HG02763 (cell line): ENCODE measurements at regions not wholly inside any gene's neighbourhood (a gene's known extent, or its start where the extent isn't known, plus 50 kb on each side); places are given as distances from the start of the nearest gene placed in this dataset.

Source experiments
- ATAC-seq: cut with Tn5 transposase; IDR thresholded peaks from one replicate; pipeline ENCODE4 v1.9.1; 2021; ENCODE audit warnings: mild to moderate bottlenecking, moderate library complexity; ENCODE audit not compliant: unreplicated experiment

DNA sequence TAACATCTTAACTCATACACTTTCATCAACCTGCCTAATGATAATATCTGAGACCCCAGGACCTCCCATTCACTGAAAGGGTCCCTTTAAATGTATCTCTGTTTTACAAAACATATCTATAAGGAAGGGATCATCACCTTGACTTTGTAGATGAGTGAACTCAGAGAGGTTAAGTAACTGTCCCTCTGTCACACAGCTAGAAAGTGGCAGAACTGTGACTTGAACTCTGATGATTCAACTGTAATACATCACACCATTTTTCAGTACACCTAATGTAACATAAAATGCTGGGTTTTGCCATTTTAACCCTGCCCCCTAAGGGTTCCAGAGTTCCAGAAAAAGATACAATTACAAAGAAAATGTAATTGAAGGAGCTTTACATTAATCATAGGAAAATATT, 234.6 kb downstream of the ZEB2 start:
- ATAC-seq: no peak

DNA sequence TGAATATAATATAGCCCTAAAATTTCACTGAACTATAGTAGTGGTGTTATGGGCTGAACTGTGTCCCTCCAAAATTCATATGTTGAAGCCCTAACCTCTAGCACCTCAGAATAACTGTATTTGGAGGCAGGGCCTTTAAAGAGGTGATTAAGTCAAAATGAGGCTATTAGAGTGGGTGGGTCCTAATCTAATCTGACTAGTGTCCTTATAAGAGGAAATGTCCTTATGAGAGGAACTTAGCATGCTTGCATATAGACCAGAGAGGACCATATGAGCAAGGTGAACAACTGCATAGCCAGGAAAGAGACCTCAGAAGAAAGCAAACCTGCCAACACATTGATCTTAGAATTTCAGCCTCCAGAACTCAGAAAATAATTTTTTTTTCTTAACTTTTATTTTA, 238.4 kb downstream of the ZEB2 start:
- no peak for ATAC-seq

DNA sequence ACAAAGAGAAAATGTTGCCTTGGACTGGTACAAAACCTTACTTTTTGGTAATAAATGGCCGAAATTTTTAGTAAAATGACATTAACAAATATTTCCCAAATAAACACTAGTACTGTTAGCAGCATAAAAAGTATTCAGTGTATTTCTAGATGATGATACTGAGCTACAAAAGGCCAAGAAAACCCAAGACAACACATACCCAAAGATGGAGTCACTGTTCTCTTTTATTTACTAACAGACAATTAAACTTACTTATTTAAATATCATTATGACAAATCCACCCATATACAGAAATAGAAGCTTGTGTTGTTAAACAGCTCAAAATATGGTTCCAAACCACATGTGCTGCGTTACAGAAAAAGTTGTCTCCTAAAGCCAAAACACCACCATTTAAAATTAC, 239.9 kb downstream of the ZEB2 start:
- ATAC-seq: no peak

GRCh38 chr2:144279165-144279564, 240.8 kb downstream of the ZEB2 start:
- no peak for ATAC-seq

GRCh38 chr2:144277622-144278354, 242.1 kb downstream of the ZEB2 start:
- ATAC-seq: no peak

DNA sequence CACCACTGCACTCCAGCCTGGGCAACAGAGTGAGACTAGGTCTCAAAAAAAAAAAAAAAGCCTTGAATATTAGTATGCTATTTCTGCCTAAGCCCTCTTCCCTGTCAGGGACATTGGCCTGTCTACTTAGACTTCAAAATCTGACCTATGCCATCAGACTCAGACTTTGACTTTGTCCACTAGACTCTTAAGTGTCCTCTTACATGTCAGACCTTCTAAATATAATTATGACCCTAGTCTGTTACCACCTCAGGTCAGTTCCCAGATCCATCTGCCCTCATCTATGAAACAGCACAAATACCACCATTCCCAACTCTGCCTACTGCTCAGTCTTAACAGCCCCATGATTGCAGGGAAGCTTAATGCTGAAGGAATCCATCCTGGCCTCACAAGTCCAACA, 244.6 kb downstream of the ZEB2 start:
- no peak for ATAC-seq

DNA sequence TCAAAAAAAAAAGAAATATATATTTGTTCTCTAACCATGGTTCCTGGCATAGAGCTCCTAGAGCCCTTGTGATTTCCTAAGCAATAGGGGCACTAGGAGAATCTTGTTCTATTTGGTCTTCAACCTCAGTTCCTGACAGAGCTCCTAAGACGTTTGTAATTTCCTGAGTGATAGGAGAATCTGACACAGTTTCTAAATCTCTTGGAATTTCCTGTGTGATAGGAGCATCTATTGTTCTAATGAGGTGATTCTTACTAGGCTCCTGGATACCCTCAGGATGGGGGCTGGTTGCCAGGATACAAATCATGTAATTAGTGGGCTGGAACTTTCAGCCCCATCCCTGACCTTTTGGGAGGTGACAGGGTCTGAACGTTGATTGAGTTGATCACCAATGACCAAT, 245.8 kb downstream of the ZEB2 start:
- no peak for ATAC-seq

DNA sequence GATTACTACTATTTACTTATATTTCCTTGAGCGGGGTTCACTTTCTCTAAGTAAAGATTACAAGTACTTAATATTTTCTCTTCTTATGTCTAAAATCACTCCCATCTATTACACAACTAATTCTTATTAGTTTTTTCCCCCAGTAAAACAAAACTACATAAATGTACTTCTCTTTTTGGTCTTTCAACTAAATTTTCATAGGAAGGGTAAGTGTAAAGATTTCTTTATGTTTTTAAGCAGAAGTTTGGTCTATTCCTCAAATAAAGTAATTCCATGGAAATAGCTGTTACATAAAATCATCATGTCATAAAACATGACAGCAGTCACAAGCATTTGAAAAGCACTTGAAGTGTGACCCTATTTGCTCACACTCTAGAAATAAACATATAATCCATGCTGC, 249.0 kb downstream of the ZEB2 start:
- ATAC-seq: no peak

- no peak for ATAC-seq
These were observed 251.8 kb downstream of the ZEB2 start for GRCh38 chr2:144268036-144268678.

DNA sequence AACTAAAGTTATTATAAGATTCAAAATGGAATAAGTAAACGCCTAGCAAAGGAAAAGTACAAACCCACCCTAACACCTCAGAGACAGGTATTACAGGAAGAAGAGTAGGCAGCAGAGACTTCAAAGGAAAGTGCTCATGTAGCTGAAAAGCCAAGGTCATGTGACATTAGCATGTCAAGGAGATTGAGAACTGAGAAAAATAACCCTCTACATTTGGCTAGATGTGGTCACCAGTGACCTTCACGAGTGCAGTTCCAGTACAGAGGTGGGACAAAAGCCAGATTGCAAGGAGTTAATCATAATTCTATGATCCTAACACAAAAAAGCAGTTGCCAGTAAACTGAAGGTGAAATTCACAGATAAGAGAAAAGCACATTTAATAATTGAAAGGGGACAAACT, 252.7 kb downstream of the ZEB2 start:
- peak; percentile 89 for ATAC-seq

DNA sequence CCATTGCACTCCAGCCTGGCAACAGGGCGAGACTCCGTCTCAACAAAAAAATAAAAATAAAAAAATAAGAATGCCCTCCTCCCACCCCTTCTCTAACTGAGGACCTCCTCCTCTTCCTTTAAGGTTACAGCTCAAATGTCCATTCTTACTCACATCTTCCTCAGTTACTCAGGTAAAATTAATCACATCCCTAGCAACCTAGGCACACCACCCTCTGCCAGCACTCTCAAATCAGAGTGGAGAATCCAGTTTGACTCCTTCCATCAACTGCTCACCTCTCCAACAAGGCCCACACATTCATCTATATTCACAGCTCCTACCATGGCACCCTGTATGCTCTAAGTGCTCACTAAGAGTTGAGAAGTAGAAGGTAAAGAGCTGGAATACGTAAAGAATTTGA, 254.3 kb downstream of the ZEB2 start:
- no peak for ATAC-seq

- no peak for ATAC-seq
These were observed 258.0 kb downstream of the ZEB2 start for GRCh38 chr2:144261966-144262365.

DNA sequence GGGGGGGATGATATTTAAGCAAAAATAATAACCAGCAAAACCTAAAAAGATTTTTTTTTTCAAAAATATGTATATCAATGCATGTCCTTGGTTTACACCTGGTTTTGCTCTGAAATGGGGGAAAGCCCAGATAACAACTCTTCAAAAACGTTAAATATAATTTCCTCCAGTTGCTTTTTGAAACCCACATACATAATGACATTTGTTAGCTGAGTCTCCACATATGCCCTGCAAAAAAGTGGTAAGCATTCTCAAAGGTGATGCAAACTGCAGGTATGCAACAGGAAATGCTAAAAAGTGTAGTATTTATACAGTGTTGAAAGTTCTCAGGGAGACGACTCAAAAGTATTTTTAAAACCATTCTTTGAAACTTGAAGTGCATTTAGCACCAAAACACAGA, 258.6 kb downstream of the ZEB2 start:
- no peak for ATAC-seq

DNA sequence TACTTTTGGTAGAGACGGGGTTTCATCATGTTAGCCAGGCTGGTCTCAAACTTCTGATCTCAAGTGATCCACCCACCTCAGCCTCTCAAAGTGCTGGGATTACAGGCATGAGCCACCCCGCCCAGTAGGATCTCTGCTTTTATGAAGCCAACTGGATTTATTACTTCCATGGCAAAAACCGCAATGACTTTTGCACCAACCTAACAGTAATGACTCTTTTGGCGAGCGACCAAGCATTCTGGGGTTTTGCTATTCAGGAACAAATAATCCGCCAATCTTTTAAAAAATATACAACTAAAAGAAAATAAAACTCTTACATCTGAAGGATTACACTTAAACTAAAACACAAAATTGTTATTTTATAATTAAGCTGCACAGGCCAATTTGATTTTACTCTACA, 260.6 kb downstream of the ZEB2 start:
- no peak for ATAC-seq

GRCh38 chr2:144258154-144258553, 261.8 kb downstream of the ZEB2 start:
- ATAC-seq: no peak

DNA sequence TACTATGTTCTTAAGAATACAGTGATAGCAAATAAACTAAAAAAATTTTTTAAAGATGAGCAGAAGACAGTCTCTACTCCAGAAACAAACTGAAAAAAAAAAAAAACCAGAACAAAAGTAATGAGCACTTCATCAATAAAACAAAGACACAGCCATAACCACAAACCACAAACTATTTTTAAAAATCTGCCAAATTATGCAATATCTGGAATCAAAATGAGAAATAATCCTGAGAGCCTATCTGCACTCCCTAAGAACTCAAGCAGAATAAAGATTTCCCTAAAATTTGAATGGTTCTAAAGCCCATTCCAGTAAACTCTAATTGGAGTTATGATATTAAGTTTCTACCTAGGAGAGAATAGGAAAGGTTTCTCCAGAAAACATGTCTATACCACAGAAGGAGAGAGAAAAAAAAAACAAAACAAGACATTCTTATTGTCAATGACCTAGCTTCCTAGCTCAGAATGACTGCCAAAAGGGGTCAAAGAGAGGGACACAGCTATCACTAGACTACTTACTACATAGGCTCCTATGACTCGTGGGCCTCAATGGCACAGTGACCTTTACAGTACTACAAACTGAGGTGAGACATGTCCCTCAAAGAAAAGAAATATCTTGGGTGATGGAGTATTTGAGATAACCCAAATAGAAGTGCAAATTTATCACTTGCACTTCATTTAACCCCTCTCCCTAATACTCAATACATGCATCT, 262.8 kb downstream of the ZEB2 start:
- ATAC-seq: no peak

GRCh38 chr2:144254342-144255235, 265.3 kb downstream of the ZEB2 start:
- no peak for ATAC-seq

- ATAC-seq: no peak
These were observed 266.2 kb downstream of the ZEB2 start for GRCh38 chr2:144253743-144254142.

GRCh38 chr2:144252694-144253093, 267.2 kb downstream of the ZEB2 start:
- no peak for ATAC-seq

GRCh38 chr2:144249035-144249637, 270.8 kb downstream of the ZEB2 start:
- peak; percentile 44 for ATAC-seq
